ENCODE measurements at regions not wholly inside any gene's neighbourhood (a gene's known extent, or its start where the extent isn't known, plus 50 kb on each side); places are given as distances from the start of the nearest gene placed in this dataset.

DNA sequence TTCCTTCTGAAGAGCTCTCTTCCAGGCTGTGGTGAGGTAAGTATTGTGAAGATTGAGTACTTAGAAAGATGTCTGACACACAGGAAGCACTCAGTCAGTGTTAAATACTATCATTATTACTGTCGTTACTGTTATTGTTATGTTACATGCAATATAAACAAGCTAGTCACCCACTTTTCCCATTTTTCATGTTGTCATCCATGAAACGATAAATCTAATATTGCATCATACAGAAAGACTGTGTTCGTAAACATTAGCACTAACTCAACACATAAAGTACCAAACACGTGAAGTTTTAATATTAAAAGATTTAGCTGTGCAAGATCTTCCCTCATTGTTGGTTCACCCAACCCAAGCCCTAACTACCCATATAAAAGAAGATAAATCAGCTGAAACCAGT lies 109.2 kb upstream of the NRSN1 start:
- no peak overlapping the region for H3K27ac Mint-ChIP-seq
- H3K4me1 Mint-ChIP-seq: no peaks in the 10 kb centered on the region
- DNase-seq: no peak
- no peak overlapping the region for H3K4me3 Mint-ChIP-seq
- H3K9me3 Mint-ChIP-seq: peaks cover 22% of the 10 kb centered on the region
- TF ChIP-seq CTCF (IDR thresholded peaks at IDR 0.05): no peak
- peaks cover 3% of the 10 kb centered on the region for H3K27me3 Mint-ChIP-seq (ENCODE audit: low read depth, poor library complexity)
- H3K36me3 Mint-ChIP-seq (ENCODE audit: low read depth): no peaks in the 10 kb centered on the region

GRCh38 chr6:24019393-24019792 lies 106.6 kb upstream of the NRSN1 start:
- H3K9me3 Mint-ChIP-seq: peaks cover 11% of the 10 kb centered on the region
- no peaks in the 10 kb centered on the region for H3K4me1 Mint-ChIP-seq
- H3K4me3 Mint-ChIP-seq: no peak overlapping the region

DNA sequence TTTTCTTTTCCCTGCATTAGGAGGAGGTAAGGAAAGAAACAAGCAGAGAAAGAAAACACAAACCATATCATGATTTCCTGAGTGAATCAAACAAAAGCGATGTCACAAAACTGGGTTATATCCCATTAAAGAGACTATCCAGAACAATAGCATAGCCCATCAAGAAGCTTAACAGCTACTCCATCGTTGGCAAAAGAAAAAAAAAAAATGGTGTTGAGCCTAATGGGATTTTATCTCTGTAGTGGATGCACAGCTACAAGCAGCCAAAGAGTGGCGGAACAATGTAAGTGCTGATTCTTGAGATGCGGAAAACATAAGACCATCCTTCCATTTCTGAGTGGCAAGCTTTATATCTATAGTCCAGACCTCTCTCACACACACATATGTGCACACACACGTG lies 106.2 kb upstream of the NRSN1 start:
- TF ChIP-seq CTCF (IDR thresholded peaks at IDR 0.05): no peak
- Mint-ChIP-seq H3K4me3 (no peak overlapping the region), H3K4me1 (no peaks in the 10 kb centered on the region)

More at GRCh38 chr6:24019393-24019792, 106.6 kb upstream of the NRSN1 start:
- TF ChIP-seq CTCF (IDR thresholded peaks at IDR 0.05): no peak
- Mint-ChIP-seq H3K27me3 (ENCODE audit: low read depth, poor library complexity) (peaks cover 8% of the 10 kb centered on the region), H3K36me3 (ENCODE audit: low read depth) (no peaks in the 10 kb centered on the region), H3K27ac (no peak overlapping the region)
- no peak for DNase-seq

DNA sequence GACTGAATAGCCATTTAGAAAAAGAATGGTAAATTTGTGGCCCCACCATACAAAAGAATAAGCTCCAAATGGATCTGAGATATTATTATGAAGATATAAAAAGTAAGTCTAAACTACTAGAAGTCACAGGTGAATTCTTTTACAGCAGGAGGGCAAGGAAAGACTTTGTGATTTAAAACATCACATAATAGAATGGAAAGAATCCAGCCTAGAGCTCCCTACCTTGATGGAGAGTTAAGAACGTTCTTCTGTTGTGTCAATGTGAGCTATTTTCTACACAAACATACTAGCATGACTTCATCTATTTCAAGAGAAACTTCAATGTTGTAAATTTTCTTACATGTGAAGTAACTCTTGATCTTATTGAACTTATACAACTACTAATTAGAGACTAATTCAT lies 100.0 kb upstream of the NRSN1 start:
- Mint-ChIP-seq H3K27me3 (ENCODE audit: low read depth, poor library complexity) (peaks cover 12% of the 10 kb centered on the region), H3K4me1 (peaks cover 3% of the 10 kb centered on the region), H3K36me3 (ENCODE audit: low read depth) (no peaks in the 10 kb centered on the region), H3K27ac (no peak overlapping the region), H3K9me3 (peaks cover 21% of the 10 kb centered on the region), H3K4me3 (no peak overlapping the region)
- no peak for DNase-seq
- TF ChIP-seq CTCF (IDR thresholded peaks at IDR 0.05): no peak

More for the DNA sequence above, 106.2 kb upstream of the NRSN1 start:
- H3K36me3 Mint-ChIP-seq (ENCODE audit: low read depth): no peaks in the 10 kb centered on the region
- peaks cover 6% of the 10 kb centered on the region for H3K27me3 Mint-ChIP-seq (ENCODE audit: low read depth, poor library complexity)
- DNase-seq: no peak
- peaks cover 11% of the 10 kb centered on the region for H3K9me3 Mint-ChIP-seq
- H3K27ac Mint-ChIP-seq: no peak overlapping the region

DNA sequence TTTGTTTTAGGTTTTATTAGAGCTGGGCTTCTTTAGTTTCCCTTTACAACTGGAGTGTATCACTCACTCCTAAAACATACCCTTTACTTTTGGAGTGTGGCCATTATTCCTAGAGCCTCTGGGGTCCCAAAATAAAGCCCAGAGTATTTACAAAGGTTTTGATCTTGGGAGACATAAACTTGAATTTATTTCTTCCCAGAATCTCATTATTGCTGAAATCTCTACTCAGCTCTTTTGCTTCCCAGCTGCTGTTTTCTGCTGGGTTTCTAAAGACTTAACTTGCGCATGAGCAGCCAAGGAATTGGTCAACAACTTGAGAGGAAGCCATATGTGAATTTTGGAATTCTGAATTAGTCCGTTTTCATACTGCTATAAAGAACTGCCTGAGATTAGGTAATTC lies 94.5 kb upstream of the NRSN1 start:
- no peaks in the 10 kb centered on the region for H3K36me3 Mint-ChIP-seq (ENCODE audit: low read depth)
- no peak for TF ChIP-seq CTCF (IDR thresholded peaks at IDR 0.05)
- H3K4me3 Mint-ChIP-seq: no peak overlapping the region
- peaks cover 10% of the 10 kb centered on the region for H3K27me3 Mint-ChIP-seq (ENCODE audit: low read depth, poor library complexity)
- peaks cover 33% of the 10 kb centered on the region for H3K4me1 Mint-ChIP-seq
- peak overlapping the region; percentile 74 for H3K27ac Mint-ChIP-seq
- H3K9me3 Mint-ChIP-seq: peaks cover 31% of the 10 kb centered on the region
- no peak for DNase-seq

DNA sequence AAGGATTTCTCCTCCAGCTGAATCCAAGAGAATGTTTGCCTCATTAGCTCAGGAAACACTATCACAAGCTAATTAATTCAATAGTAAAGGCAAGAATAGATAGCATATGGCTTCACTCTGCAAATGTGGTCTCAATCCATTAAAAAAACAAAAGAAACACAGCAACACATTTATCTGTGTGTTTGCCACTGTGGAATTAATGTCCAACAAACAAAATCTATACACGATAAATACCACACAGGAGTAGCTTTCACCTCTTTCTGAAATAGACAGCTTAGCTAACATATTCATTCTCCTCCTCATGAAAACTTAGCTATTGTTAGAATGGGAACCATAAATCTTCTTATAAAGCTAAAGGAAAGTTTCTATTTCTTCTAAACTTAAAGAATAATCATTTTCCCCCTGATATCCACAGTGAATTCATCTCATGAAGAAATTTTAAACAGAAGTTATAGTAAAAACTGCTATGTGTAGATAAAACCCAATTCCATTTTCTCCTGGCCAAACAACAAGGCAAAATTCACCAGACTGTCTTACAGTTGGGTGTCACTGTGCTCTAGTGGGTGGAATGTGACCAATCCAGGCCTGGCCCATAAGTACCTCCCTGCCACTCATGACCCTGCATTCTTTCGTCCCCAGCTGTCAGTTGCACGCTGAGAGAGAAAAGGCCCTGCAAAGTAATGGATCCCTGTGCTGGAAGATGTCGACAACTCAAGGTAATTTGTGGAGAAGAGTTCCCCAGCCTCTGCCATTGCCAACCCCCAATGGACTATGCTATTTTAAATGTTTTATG lies 92.9 kb upstream of the NRSN1 start:
- H3K27ac Mint-ChIP-seq: peak overlapping the region; percentile 16
- peak; percentile 12 for DNase-seq
- no peaks in the 10 kb centered on the region for H3K36me3 Mint-ChIP-seq (ENCODE audit: low read depth)
- H3K4me1 Mint-ChIP-seq: peaks cover 33% of the 10 kb centered on the region
- H3K9me3 Mint-ChIP-seq: peaks cover 42% of the 10 kb centered on the region
- H3K4me3 Mint-ChIP-seq: no peak overlapping the region
- peaks cover 11% of the 10 kb centered on the region for H3K27me3 Mint-ChIP-seq (ENCODE audit: low read depth, poor library complexity)
- TF ChIP-seq CTCF (IDR thresholded peaks at IDR 0.05): no peak

Measured in nephron progenitor cell (in vitro differentiated cells).